ENCODE measurements at regions not wholly inside any gene's neighbourhood (a gene's known extent, or its start where the extent isn't known, plus 50 kb on each side); places are given as distances from the start of the nearest gene placed in this dataset.

DNA sequence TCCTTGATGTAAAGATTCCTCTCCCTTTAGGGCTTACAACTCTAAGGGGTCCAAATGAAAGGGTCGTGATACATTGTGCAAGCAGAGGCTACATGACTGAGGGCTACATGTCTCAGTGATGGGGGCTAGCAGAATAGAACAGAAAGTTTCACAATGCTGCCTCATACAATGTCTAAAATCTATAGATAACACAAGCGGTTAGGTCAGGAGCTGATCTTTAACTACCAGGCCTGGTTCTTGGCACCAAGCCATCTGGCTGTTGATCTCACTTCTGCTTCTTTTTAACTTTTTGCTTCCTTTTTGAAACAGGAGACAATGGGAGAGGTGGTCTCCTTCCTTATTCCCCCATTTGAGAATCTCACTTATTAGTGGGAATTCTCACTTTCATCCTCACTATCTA, 710.2 kb downstream of the AMY1C start:
- WGBS: 53% methylated on average over 2 of the region's 2 CpGs

DNA sequence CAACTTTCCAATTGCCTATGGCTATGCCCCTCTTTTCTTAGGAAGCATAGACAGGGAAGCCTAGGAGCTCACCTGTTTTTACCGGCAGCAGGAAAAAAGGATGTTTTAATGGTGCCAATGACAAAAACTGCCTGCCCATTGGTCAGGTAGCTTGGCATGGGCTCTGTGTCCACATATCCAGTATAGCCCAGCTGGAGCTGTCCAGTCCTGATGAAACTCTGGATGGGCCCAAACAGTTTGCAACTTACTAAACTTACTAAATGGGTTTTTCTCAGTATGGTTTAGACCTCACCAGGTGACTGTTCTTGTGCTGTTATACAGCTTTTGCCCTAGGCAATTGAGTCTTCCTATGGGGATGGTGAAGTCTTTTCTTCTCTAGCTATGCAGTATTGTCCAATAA, 711.2 kb downstream of the AMY1C start:
- Histone ChIP-seq H3K4me3 (ENCODE audit: low read depth in 1 of 3, low read length in 3 of 3) (no peak overlapping the region), H3K27me3 (ENCODE audit: control insufficient read depth in 4 of 4, insufficient read depth in 4 of 4, low read length in 3 of 4) (no peaks in the 10 kb centered on the region), H3K27ac (ENCODE audit: low read depth in 1 of 2, low read length in 2 of 2) (no peak overlapping the region), H3K36me3 (ENCODE audit: control insufficient read depth in 4 of 4, insufficient read depth in 3 of 4, low read depth in 1 of 4, low read length in 3 of 4) (no peaks in the 10 kb centered on the region), H3K9ac (ENCODE audit: low read depth in 1 of 2, low read length in 2 of 2) (no peak overlapping the region), H3K9me3 (ENCODE audit: control insufficient read depth in 4 of 4, low read length in 3 of 4) (peaks cover 0 to 2% (median 0%) of the 10 kb centered on the region in 4 donors), H3K4me1 (ENCODE audit: control insufficient read depth in 4 of 4, insufficient read depth in 4 of 4, low read length in 3 of 4) (no peaks in the 10 kb centered on the region)
- WGBS: 95% methylated on average over 1 of the region's 1 CpG
- no peak for DNase-seq (ENCODE audit: low spot score)
- TF ChIP-seq, protein P1, sequence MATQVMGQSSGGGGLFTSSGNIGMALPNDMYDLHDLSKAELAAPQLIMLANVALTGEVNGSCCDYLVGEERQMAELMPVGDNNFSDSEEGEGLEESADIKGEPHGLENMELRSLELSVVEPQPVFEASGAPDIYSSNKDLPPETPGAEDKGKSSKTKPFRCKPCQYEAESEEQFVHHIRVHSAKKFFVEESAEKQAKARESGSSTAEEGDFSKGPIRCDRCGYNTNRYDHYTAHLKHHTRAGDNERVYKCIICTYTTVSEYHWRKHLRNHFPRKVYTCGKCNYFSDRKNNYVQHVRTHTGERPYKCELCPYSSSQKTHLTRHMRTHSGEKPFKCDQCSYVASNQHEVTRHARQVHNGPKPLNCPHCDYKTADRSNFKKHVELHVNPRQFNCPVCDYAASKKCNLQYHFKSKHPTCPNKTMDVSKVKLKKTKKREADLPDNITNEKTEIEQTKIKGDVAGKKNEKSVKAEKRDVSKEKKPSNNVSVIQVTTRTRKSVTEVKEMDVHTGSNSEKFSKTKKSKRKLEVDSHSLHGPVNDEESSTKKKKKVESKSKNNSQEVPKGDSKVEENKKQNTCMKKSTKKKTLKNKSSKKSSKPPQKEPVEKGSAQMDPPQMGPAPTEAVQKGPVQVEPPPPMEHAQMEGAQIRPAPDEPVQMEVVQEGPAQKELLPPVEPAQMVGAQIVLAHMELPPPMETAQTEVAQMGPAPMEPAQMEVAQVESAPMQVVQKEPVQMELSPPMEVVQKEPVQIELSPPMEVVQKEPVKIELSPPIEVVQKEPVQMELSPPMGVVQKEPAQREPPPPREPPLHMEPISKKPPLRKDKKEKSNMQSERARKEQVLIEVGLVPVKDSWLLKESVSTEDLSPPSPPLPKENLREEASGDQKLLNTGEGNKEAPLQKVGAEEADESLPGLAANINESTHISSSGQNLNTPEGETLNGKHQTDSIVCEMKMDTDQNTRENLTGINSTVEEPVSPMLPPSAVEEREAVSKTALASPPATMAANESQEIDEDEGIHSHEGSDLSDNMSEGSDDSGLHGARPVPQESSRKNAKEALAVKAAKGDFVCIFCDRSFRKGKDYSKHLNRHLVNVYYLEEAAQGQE (IDR thresholded peaks at IDR 0.05): peak; percentile 44
- TF ChIP-seq HNF4G (IDR thresholded peaks at IDR 0.05): no peak

More for the DNA sequence above, 710.2 kb downstream of the AMY1C start:
- Histone ChIP-seq H3K36me3 (ENCODE audit: control insufficient read depth in 4 of 4, insufficient read depth in 3 of 4, low read depth in 1 of 4, low read length in 3 of 4) (no peaks in the 10 kb centered on the region), H3K9ac (ENCODE audit: low read depth in 1 of 2, low read length in 2 of 2) (no peak overlapping the region), H3K4me3 (ENCODE audit: low read depth in 1 of 3, low read length in 3 of 3) (no peak overlapping the region), H3K9me3 (ENCODE audit: control insufficient read depth in 4 of 4, low read length in 3 of 4) (peaks cover 0 to 2% (median 0%) of the 10 kb centered on the region in 4 donors), H3K27ac (ENCODE audit: low read depth in 1 of 2, low read length in 2 of 2) (no peak overlapping the region), H3K27me3 (ENCODE audit: control insufficient read depth in 4 of 4, insufficient read depth in 4 of 4, low read length in 3 of 4) (no peaks in the 10 kb centered on the region), H3K4me1 (ENCODE audit: control insufficient read depth in 4 of 4, insufficient read depth in 4 of 4, low read length in 3 of 4) (no peaks in the 10 kb centered on the region)
- DNase-seq (ENCODE audit: low spot score): no peak
- no peak for TF ChIP-seq HNF4A (conservative IDR thresholded peaks at IDR 0.05)
- TF ChIP-seq JUND (IDR thresholded peaks at IDR 0.05): no peak
- TF ChIP-seq, protein P2, sequence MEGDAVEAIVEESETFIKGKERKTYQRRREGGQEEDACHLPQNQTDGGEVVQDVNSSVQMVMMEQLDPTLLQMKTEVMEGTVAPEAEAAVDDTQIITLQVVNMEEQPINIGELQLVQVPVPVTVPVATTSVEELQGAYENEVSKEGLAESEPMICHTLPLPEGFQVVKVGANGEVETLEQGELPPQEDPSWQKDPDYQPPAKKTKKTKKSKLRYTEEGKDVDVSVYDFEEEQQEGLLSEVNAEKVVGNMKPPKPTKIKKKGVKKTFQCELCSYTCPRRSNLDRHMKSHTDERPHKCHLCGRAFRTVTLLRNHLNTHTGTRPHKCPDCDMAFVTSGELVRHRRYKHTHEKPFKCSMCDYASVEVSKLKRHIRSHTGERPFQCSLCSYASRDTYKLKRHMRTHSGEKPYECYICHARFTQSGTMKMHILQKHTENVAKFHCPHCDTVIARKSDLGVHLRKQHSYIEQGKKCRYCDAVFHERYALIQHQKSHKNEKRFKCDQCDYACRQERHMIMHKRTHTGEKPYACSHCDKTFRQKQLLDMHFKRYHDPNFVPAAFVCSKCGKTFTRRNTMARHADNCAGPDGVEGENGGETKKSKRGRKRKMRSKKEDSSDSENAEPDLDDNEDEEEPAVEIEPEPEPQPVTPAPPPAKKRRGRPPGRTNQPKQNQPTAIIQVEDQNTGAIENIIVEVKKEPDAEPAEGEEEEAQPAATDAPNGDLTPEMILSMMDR (IDR thresholded peaks at IDR 0.05; ENCODE audit: low read depth, low read length, missing input control): no peak
- TF ChIP-seq HNF4G (IDR thresholded peaks at IDR 0.05): no peak
- no peak for TF ChIP-seq GABPA (IDR thresholded peaks at IDR 0.05 in 1 of 2, conservative IDR thresholded peaks at IDR 0.05 in 1 of 2)
- no peak for TF ChIP-seq RXRA (IDR thresholded peaks at IDR 0.05)
- no peak for TF ChIP-seq NR2F2 (IDR thresholded peaks at IDR 0.05)
- TF ChIP-seq, protein P1 (IDR thresholded peaks at IDR 0.05): no peak
- TF ChIP-seq, protein P3, sequence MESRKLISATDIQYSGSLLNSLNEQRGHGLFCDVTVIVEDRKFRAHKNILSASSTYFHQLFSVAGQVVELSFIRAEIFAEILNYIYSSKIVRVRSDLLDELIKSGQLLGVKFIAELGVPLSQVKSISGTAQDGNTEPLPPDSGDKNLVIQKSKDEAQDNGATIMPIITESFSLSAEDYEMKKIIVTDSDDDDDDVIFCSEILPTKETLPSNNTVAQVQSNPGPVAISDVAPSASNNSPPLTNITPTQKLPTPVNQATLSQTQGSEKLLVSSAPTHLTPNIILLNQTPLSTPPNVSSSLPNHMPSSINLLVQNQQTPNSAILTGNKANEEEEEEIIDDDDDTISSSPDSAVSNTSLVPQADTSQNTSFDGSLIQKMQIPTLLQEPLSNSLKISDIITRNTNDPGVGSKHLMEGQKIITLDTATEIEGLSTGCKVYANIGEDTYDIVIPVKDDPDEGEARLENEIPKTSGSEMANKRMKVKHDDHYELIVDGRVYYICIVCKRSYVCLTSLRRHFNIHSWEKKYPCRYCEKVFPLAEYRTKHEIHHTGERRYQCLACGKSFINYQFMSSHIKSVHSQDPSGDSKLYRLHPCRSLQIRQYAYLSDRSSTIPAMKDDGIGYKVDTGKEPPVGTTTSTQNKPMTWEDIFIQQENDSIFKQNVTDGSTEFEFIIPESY (IDR thresholded peaks at IDR 0.05): no peak
- no peak for TF ChIP-seq SP1 (IDR thresholded peaks at IDR 0.05)
- TF ChIP-seq EGR1 (IDR thresholded peaks at IDR 0.05; ENCODE audit: low read depth in 2 of 2): no peak
- TF ChIP-seq FOXA2 (IDR thresholded peaks at IDR 0.05): no peak

Data from liver (tissue), 8 donors.